SKM-1 (cell line): ENCODE measurements at regions not wholly inside any gene's neighbourhood (a gene's known extent, or its start where the extent isn't known, plus 50 kb on each side); places are given as distances from the start of the nearest gene placed in this dataset.

Experiments
- DNase-seq: peaks from one replicate; lab custom pipeline; 2025; ENCODE audit not compliant: unreplicated experiment; lab: John Stamatoyannopoulos, UW

- DNase-seq, result no peak
Measured at GRCh38 chr2:5841126-5841525, 148.9 kb downstream of the SOX11 start.

GRCh38 chr2:5842326-5842725 is 150.1 kb downstream of the SOX11 start:
- DNase-seq, result no peak

GRCh38 chr2:5845798-5846330 is 153.7 kb downstream of the SOX11 start:
- DNase-seq, result no peak

GRCh38 chr2:5846881-5847280 is 154.7 kb downstream of the SOX11 start:
- no peak for DNase-seq

GRCh38 chr2:5849562-5849961 is 157.4 kb downstream of the SOX11 start:
- no peak for DNase-seq

GRCh38 chr2:5851410-5851809 is 159.2 kb downstream of the SOX11 start:
- no peak for DNase-seq

GRCh38 chr2:5854797-5855196 is 162.6 kb downstream of the SOX11 start:
- no peak for DNase-seq

- DNase-seq, result no peak
Measured at GRCh38 chr2:5867056-5867455, 174.9 kb downstream of the SOX11 start.

- DNase-seq, result no peak
Measured at GRCh38 chr2:5868931-5869330, 176.7 kb downstream of the SOX11 start.

GRCh38 chr2:5869936-5870335 is 177.8 kb downstream of the SOX11 start:
- DNase-seq, result no peak

- DNase-seq, result no peak
Measured at GRCh38 chr2:5877360-5877759, 185.2 kb downstream of the SOX11 start.

- DNase-seq, result no peak
Measured at GRCh38 chr2:5885451-5886173, 193.4 kb downstream of the SOX11 start.

GRCh38 chr2:5886462-5886861 is 194.3 kb downstream of the SOX11 start:
- no peak for DNase-seq

- DNase-seq, result no peak
Measured at GRCh38 chr2:5888126-5888525, 195.9 kb downstream of the SOX11 start.

GRCh38 chr2:5889519-5889918 is 197.3 kb downstream of the SOX11 start:
- DNase-seq, result no peak

- no peak for DNase-seq
Measured at GRCh38 chr2:5894355-5894754, 202.2 kb downstream of the SOX11 start.

GRCh38 chr2:5895284-5895683 is 203.1 kb downstream of the SOX11 start:
- no peak for DNase-seq

GRCh38 chr2:5897249-5897648 is 205.1 kb downstream of the SOX11 start:
- DNase-seq, result no peak

- DNase-seq, result no peak
Measured at GRCh38 chr2:5898667-5899066, 206.5 kb downstream of the SOX11 start.

- no peak for DNase-seq
Measured at GRCh38 chr2:5905661-5906060, 213.5 kb downstream of the SOX11 start.

GRCh38 chr2:5908071-5908470 is 215.9 kb downstream of the SOX11 start:
- DNase-seq, result no peak

GRCh38 chr2:5911718-5912117 is 219.5 kb downstream of the SOX11 start:
- DNase-seq, result no peak
